HEK293T (cell line): ENCODE measurements at regions not wholly inside any gene's neighbourhood (a gene's known extent, or its start where the extent isn't known, plus 50 kb on each side); places are given as distances from the start of the nearest gene placed in this dataset.

Experiments
- BHLHE40 ChIP-seq: fragments of 450-650 bp; IDR thresholded peaks from 2 replicates; pipeline ENCODE4 v1.6.1; 2016; ENCODE audit warnings: mild to moderate bottlenecking, moderate library complexity, borderline replicate concordance
- FOXM1 ChIP-seq: fragments of 450-650 bp; IDR thresholded peaks from 2 replicates; pipeline ENCODE4 v1.6.1; 2017; ENCODE audit warnings: mild to moderate bottlenecking, borderline replicate concordance
- NFRKB ChIP-seq: fragments of 450-650 bp; IDR thresholded peaks from 2 replicates; pipeline ENCODE4 v1.6.1; 2016; ENCODE audit warnings: mild to moderate bottlenecking, moderate library complexity
- PKNOX1 ChIP-seq: fragments of 450-650 bp; IDR thresholded peaks from 2 replicates; pipeline ENCODE4 v1.6.1; 2016

- TF ChIP-seq PKNOX1: no peak
- no peak for TF ChIP-seq FOXM1
- no peak for TF ChIP-seq NFRKB
- TF ChIP-seq BHLHE40: no peak
These were observed 564.0 kb upstream of the ACO1 start for GRCh38 chr9:31820426-31820825.
